SK-N-SH treated with all-trans-retinoic acid at 6 μM for 48 hours (cell line): ENCODE measurements at regions not wholly inside any gene's neighbourhood (a gene's known extent, or its start where the extent isn't known, plus 50 kb on each side); places are given as distances from the start of the nearest gene placed in this dataset.

Experiments
- ATAC-seq: fragments of 200-7000 bp; cut with Tn5 transposase; 3 replicates; pipeline ENCODE4 v1.9.1; 2020; ENCODE audit warnings: mild to moderate bottlenecking, moderate library complexity
- ARNTL ChIP-seq: fragments of 450-650 bp; formaldehyde crosslinking; IDR thresholded peaks from 2 replicates; pipeline ENCODE4 v1.5.0; 2020; ENCODE audit warnings: low read depth, mild to moderate bottlenecking, moderate library complexity, borderline replicate concordance
- BACH2 ChIP-seq: fragments of 250-450 bp; sonication (Bioruptor Pico); IDR thresholded peaks from 2 replicates; pipeline ENCODE4 v1.9.0; 2021; ENCODE audit warnings: mild to moderate bottlenecking, borderline replicate concordance
- ESRRG ChIP-seq: fragments of 250-450 bp; sonication (Bioruptor Pico); IDR thresholded peaks from 2 replicates; pipeline ENCODE4 v1.6.1; 2021; ENCODE audit warnings: mild to moderate bottlenecking
- GLIS3 ChIP-seq: fragments of 250-450 bp; sonication (Bioruptor Pico); IDR thresholded peaks from 2 replicates; pipeline ENCODE4 v1.5.0; 2020; ENCODE audit warnings: mild to moderate bottlenecking, moderate library complexity
- ISL1 ChIP-seq: fragments of 250-450 bp; sonication (Bioruptor Pico); IDR thresholded peaks from 2 replicates; pipeline ENCODE4 v2.1.2; 2022; ENCODE audit warnings: mild to moderate bottlenecking, moderate library complexity
- OSR1 ChIP-seq: fragments of 250-450 bp; sonication (Bioruptor Pico); IDR thresholded peaks from 2 replicates; pipeline ENCODE4 v1.8.0; 2022; ENCODE audit warnings: moderate library complexity, mild to moderate bottlenecking, inconsistent platforms
- PPARA ChIP-seq: fragments of 250-450 bp; sonication (Bioruptor Pico); IDR thresholded peaks from 2 replicates; pipeline ENCODE4 v1.5.0; 2020; ENCODE audit warnings: mild to moderate bottlenecking, borderline replicate concordance
- RARB ChIP-seq: fragments of 250-450 bp; sonication (Bioruptor Pico); IDR thresholded peaks from 2 replicates; pipeline ENCODE4 v1.8.0; 2021; ENCODE audit warnings: mild to moderate bottlenecking, moderate library complexity
- SNAI2 ChIP-seq: fragments of 250-450 bp; sonication (Bioruptor Pico); IDR thresholded peaks from 2 replicates; pipeline ENCODE4 v1.5.0; 2020; ENCODE audit warnings: mild to moderate bottlenecking, moderate library complexity
- TCF4 ChIP-seq: fragments of 250-450 bp; sonication (Bioruptor Pico); IDR thresholded peaks from 2 replicates; pipeline ENCODE4 v1.8.0; 2021; ENCODE audit warnings: mild to moderate bottlenecking, moderate library complexity, borderline replicate concordance
- TOX ChIP-seq: fragments of 250-450 bp; sonication (Bioruptor Pico); IDR thresholded peaks from 2 replicates; pipeline ENCODE4 v1.8.0; 2021; ENCODE audit warnings: mild to moderate bottlenecking, moderate library complexity, borderline replicate concordance
- ZC3H10 ChIP-seq: fragments of 250-450 bp; sonication (Bioruptor Pico); IDR thresholded peaks from 2 replicates; pipeline ENCODE4 v1.5.1; 2021; ENCODE audit warnings: mild to moderate bottlenecking, moderate library complexity
- ZFP3 ChIP-seq: fragments of 250-450 bp; sonication (Bioruptor Pico); IDR thresholded peaks from 2 replicates; pipeline ENCODE4 v1.5.0; 2020; ENCODE audit warnings: mild to moderate bottlenecking, moderate library complexity
- ZFP30 ChIP-seq: fragments of 450-650 bp; formaldehyde crosslinking; IDR thresholded peaks from 2 replicates; pipeline ENCODE4 v1.5.0; 2022; ENCODE audit warnings: mild to moderate bottlenecking, moderate library complexity
- ZNF565 ChIP-seq: fragments of 450-650 bp; formaldehyde crosslinking; conservative IDR thresholded peaks from 2 replicates; pipeline ENCODE4 v1.5.0; 2020; ENCODE audit warnings: low read depth, mild to moderate bottlenecking, moderate library complexity
- ZNF70 ChIP-seq: fragments of 450-650 bp; formaldehyde crosslinking; IDR thresholded peaks from 2 replicates; pipeline ENCODE4 v1.5.0; 2020; ENCODE audit warnings: mild to moderate bottlenecking, moderate library complexity
- ZNF8 ChIP-seq: fragments of 450-650 bp; formaldehyde crosslinking; IDR thresholded peaks from 2 replicates; pipeline ENCODE4 v1.5.0; 2020; ENCODE audit warnings: mild to moderate bottlenecking, moderate library complexity
- TF ChIP-seq, protein P1 (sequence below): fragments of 250-450 bp; sonication (Bioruptor Pico); IDR thresholded peaks from 2 replicates; pipeline ENCODE4 v1.8.0; 2020; ENCODE audit warnings: mild to moderate bottlenecking, moderate library complexity, borderline replicate concordance
- TF ChIP-seq, protein P2 (sequence below): fragments of 250-450 bp; sonication (Bioruptor Pico); IDR thresholded peaks from 2 replicates; pipeline ENCODE4 v1.5.0; 2020; ENCODE audit warnings: mild to moderate bottlenecking, moderate library complexity
- TF ChIP-seq, protein P3 (sequence below): fragments of 250-450 bp; sonication (Bioruptor Pico); IDR thresholded peaks from 2 replicates; pipeline ENCODE4 v1.5.1; 2021; ENCODE audit warnings: mild to moderate bottlenecking, moderate library complexity
- TF ChIP-seq, protein P4 (sequence below): fragments of 250-450 bp; sonication (Bioruptor Pico); IDR thresholded peaks from 2 replicates; pipeline ENCODE4 v1.8.0; 2021; ENCODE audit warnings: low read depth, mild to moderate bottlenecking, moderate library complexity, borderline replicate concordance

DNA sequence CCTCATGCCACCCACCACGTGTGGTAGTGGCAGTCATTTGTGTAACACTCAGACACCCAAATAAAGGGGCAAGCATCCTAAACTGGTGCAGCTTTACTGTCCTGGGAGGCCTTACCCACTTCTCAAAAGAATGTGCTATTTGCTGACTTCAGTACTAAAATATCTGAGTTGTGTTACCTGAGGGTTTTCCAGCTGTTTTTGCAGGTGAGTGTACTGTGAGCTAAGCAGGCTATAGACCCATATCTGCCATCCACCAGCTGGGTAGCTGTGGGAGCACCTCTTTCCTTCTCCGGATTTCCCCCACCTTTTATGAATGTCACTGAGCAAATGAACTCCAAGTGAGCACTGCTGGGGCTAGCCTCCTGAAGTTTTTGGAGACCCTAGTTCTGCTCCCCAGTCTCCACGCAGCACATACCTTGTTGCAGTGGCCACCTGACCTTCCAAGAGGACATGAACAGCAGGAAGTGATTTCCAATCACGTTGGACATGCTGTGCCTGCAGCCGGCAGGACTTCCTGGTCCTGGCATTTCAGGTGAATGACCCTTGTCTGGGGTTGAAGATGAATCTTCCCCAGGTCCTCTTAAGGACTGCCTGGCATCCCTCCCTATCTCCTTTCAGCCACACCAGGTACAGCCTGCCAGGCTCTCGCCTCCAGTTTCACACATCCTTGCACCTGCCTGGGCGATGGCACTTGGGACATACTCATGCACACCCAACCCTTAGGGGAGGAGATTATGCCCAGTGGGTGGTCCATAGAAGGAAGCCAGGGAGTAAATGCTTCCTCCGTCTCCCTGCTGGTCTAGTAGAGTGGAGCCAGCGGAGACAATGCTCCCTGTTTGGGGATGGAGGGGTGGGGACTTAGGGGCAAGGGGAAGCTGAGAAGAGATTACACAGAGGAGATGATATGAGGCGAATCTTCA lies 109.5 kb upstream of the SPATA13 start (continued):
- TF ChIP-seq, protein P1, sequence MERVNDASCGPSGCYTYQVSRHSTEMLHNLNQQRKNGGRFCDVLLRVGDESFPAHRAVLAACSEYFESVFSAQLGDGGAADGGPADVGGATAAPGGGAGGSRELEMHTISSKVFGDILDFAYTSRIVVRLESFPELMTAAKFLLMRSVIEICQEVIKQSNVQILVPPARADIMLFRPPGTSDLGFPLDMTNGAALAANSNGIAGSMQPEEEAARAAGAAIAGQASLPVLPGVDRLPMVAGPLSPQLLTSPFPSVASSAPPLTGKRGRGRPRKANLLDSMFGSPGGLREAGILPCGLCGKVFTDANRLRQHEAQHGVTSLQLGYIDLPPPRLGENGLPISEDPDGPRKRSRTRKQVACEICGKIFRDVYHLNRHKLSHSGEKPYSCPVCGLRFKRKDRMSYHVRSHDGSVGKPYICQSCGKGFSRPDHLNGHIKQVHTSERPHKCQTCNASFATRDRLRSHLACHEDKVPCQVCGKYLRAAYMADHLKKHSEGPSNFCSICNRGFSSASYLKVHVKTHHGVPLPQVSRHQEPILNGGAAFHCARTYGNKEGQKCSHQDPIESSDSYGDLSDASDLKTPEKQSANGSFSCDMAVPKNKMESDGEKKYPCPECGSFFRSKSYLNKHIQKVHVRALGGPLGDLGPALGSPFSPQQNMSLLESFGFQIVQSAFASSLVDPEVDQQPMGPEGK = no peak
- TF ChIP-seq ZNF70 = no peak
- no peak for TF ChIP-seq SNAI2 (CRISPR knock-in tag)

DNA sequence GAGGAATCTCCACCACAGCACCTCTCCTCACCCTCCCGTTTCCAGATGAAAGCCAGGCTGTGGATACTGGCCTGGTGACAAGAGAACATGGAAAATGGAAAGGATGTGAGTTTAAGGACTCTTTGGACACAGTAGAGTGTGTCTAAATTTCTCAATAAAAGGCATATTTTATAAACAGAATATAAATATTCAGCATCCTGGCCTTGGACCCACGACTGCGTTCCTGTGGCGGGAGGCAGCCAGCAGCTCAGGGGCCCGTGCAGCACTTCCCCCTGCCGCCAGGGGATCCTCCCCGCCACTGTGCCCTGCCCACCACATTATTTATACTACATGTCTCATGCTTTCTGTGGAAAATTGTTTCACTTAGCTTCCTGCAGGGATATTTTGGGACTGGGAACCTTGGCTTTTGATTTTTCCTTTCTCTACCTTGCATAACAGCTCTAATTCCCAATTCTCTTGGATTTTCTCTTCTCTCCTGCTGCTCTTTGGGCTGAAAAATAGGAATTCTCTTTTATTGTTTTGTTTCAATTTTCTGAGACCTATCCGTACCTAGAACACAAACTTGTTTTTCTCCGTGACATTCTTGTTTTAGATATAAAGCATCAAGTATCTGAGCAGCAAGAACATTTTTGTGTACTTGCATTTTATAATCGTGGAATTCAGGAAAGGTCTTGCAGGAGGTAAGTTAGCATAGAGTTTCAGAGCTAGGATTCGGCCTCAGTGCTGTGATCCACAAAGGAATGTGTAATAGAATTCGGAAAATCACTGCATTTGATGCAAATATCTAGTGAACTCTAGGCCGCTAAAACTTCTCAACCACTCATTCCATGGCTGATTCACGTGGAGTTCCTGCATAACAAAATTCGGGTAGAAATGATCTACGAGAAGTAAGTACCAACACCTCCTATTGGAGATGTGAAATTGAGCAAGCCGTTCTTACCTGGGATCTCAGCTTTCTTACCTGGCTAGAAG lies 107.7 kb upstream of the SPATA13 start:
- no peak for ATAC-seq
- TF ChIP-seq ZNF565 (CRISPR knock-in tag) (no peak), ZC3H10 (CRISPR knock-in tag) (no peak)

DNA sequence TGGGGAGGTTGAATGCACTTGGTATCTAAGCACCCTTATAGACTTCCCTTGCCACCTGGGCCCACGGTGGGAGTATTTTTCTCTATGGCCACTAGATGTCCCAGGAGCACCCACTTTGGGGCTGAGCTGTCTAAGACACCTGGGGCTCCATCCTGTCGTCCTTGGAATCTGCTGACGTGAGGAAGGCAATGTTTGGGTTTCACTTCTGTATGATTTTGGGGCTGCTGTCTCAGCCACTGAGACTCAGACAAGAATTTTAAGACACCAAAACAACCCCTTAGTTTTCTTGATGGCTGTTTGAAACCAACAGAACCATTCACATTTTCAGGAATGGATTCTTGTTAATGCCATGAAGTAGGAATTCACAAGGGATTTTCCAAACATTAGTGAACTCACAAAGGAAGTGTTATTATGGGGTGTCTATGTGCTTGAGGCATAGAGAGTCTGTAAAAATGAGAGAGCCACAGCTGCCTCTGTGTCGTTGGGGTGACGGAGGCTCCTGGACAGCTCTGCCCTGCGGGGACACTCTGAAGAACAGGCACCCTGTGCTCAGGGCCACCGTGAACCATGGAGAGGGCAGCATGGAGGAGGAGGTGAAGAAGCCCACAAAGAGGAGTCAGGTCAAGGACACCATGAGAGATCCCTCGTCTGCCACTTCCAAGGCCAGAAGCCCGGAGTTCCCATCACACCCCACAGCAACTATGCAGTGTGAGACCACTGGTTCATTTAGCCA lies 106.8 kb upstream of the SPATA13 start:
- TF ChIP-seq ZNF70 = no peak
- TF ChIP-seq OSR1 (CRISPR knock-in tag) = no peak
- TF ChIP-seq RARB = no peak
- no peak for TF ChIP-seq ARNTL (CRISPR knock-in tag)
- TF ChIP-seq, protein P2, sequence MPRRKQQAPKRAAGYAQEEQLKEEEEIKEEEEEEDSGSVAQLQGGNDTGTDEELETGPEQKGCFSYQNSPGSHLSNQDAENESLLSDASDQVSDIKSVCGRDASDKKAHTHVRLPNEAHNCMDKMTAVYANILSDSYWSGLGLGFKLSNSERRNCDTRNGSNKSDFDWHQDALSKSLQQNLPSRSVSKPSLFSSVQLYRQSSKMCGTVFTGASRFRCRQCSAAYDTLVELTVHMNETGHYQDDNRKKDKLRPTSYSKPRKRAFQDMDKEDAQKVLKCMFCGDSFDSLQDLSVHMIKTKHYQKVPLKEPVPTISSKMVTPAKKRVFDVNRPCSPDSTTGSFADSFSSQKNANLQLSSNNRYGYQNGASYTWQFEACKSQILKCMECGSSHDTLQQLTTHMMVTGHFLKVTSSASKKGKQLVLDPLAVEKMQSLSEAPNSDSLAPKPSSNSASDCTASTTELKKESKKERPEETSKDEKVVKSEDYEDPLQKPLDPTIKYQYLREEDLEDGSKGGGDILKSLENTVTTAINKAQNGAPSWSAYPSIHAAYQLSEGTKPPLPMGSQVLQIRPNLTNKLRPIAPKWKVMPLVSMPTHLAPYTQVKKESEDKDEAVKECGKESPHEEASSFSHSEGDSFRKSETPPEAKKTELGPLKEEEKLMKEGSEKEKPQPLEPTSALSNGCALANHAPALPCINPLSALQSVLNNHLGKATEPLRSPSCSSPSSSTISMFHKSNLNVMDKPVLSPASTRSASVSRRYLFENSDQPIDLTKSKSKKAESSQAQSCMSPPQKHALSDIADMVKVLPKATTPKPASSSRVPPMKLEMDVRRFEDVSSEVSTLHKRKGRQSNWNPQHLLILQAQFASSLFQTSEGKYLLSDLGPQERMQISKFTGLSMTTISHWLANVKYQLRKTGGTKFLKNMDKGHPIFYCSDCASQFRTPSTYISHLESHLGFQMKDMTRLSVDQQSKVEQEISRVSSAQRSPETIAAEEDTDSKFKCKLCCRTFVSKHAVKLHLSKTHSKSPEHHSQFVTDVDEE (CRISPR knock-in tag) = no peak
- no peak for TF ChIP-seq TOX
- TF ChIP-seq BACH2 = no peak
- TF ChIP-seq, protein P3, sequence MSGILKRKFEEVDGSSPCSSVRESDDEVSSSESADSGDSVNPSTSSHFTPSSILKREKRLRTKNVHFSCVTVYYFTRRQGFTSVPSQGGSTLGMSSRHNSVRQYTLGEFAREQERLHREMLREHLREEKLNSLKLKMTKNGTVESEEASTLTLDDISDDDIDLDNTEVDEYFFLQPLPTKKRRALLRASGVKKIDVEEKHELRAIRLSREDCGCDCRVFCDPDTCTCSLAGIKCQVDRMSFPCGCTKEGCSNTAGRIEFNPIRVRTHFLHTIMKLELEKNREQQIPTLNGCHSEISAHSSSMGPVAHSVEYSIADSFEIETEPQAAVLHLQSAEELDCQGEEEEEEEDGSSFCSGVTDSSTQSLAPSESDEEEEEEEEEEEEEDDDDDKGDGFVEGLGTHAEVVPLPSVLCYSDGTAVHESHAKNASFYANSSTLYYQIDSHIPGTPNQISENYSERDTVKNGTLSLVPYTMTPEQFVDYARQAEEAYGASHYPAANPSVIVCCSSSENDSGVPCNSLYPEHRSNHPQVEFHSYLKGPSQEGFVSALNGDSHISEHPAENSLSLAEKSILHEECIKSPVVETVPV (CRISPR knock-in tag) = no peak
- TF ChIP-seq, protein P4, sequence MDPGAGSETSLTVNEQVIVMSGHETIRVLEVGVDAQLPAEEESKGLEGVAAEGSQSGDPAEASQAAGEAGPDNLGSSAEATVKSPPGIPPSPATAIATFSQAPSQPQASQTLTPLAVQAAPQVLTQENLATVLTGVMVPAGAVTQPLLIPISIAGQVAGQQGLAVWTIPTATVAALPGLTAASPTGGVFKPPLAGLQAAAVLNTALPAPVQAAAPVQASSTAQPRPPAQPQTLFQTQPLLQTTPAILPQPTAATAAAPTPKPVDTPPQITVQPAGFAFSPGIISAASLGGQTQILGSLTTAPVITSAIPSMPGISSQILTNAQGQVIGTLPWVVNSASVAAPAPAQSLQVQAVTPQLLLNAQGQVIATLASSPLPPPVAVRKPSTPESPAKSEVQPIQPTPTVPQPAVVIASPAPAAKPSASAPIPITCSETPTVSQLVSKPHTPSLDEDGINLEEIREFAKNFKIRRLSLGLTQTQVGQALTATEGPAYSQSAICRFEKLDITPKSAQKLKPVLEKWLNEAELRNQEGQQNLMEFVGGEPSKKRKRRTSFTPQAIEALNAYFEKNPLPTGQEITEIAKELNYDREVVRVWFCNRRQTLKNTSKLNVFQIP (CRISPR knock-in tag) = no peak
- no peak for TF ChIP-seq GLIS3 (CRISPR knock-in tag)
- no peak for TF ChIP-seq ZC3H10 (CRISPR knock-in tag)
- no peak for TF ChIP-seq ZFP30 (CRISPR knock-in tag)
- ATAC-seq = peak; percentile 89

- no peak for ATAC-seq
- no peak for TF ChIP-seq PPARA (CRISPR knock-in tag)
- TF ChIP-seq ZFP3 (CRISPR knock-in tag) = no peak
- TF ChIP-seq ZNF8 = no peak
- no peak for TF ChIP-seq ARNTL (CRISPR knock-in tag)
- no peak for TF ChIP-seq TCF4 (CRISPR knock-in tag)
- TF ChIP-seq BACH2 = no peak
- no peak for TF ChIP-seq ISL1 (CRISPR knock-in tag)
- TF ChIP-seq ESRRG (CRISPR knock-in tag) = no peak
- TF ChIP-seq, protein P2 (CRISPR knock-in tag) = no peak
- no peak for TF ChIP-seq GLIS3 (CRISPR knock-in tag)
- TF ChIP-seq RARB = no peak
These were observed 103.8 kb upstream of the SPATA13 start for GRCh38 chr13:24056616-24057137.
